ENCODE measurements at regions not wholly inside any gene's neighbourhood (a gene's known extent, or its start where the extent isn't known, plus 50 kb on each side); places are given as distances from the start of the nearest gene placed in this dataset.

- DNase-seq (no peak), ATAC-seq (replicated peaks) (no peak)
- Mint-ChIP-seq H3K4me3 (no peak overlapping the region), H3K27ac (no peak overlapping the region), H3K27me3 (no peaks in the 10 kb centered on the region), H3K4me1 (no peaks in the 10 kb centered on the region), H3K9me3 (no peaks in the 10 kb centered on the region), H3K36me3 (no peaks in the 10 kb centered on the region)
Measured at GRCh38 chr15:98216166-98216565, 255.7 kb downstream of the ARRDC4 start.

GRCh38 chr15:98217356-98217755 lies 256.9 kb downstream of the ARRDC4 start:
- no peaks in the 10 kb centered on the region for H3K4me1 Mint-ChIP-seq
- H3K4me3 Mint-ChIP-seq = no peak overlapping the region
- no peak overlapping the region for H3K27ac Mint-ChIP-seq
- no peaks in the 10 kb centered on the region for H3K27me3 Mint-ChIP-seq
- no peaks in the 10 kb centered on the region for H3K36me3 Mint-ChIP-seq
- H3K9me3 Mint-ChIP-seq = no peaks in the 10 kb centered on the region
- DNase-seq = no peak
- no peak for ATAC-seq (replicated peaks)

DNA sequence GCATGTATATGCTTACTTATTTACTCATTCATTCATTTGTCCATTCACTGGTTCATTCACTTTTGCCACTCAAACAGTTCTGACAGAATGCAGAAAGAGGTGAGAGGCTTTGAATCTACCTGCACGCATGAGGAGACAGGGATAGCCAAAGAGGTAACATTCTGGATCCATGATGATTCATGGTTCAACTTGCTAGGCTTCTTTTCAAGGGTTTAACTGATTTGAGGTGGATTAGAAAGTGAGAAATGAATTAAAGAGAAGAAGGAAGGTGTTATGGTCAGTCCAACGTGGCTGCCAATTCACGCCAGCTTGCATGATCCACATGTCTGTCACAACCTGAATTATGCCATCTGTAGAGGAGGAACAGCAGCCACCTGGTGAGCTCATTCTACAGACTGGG lies 260.6 kb downstream of the ARRDC4 start:
- H3K36me3 Mint-ChIP-seq = no peaks in the 10 kb centered on the region
- no peak for DNase-seq
- no peak overlapping the region for H3K4me3 Mint-ChIP-seq
- no peaks in the 10 kb centered on the region for H3K27me3 Mint-ChIP-seq
- H3K4me1 Mint-ChIP-seq = no peaks in the 10 kb centered on the region
- no peak for ATAC-seq (replicated peaks)
- no peak overlapping the region for H3K27ac Mint-ChIP-seq
- no peaks in the 10 kb centered on the region for H3K9me3 Mint-ChIP-seq

DNA sequence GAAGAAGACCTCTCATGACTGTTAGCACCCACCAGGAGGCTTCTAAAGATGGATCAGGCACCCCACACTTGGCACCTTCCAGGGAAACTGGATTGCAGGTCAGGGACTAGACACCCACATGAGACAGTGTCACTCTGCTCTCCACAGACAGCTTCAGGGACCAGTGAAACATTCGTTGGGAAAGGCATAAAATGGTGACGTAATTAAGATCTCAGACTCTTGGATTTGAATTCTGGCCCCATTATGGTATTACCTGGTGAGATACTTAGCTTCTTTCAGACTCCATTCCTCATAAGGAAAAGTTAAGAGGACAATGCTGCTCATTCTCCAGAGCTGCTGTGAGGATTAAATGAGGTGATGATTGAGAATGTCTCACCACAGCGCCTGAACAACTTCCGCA lies 261.1 kb downstream of the ARRDC4 start:
- Mint-ChIP-seq H3K4me3 (no peak overlapping the region), H3K36me3 (no peaks in the 10 kb centered on the region), H3K9me3 (no peaks in the 10 kb centered on the region), H3K4me1 (no peaks in the 10 kb centered on the region), H3K27me3 (no peaks in the 10 kb centered on the region), H3K27ac (no peak overlapping the region)
- DNase-seq = no peak
- ATAC-seq (replicated peaks) = no peak

DNA sequence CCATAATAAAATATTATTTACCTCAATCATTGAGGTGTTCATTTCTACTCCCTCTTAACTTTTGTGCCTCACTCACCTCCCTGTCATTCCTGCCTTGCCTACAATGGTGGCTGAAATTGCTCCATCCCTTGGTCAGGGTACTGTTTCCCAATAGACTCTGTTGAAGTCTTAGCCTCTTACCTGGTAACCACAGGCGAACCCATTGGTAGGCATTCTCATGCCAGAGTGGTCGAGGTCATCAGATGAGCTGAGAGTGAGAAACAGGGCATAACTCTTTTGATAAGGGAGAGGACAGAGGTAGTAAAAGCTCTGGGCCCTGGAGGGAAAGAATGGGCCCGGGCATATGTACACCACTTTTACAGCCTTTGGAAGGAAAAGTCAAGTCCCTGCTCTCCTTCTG lies 265.6 kb downstream of the ARRDC4 start:
- no peak overlapping the region for H3K27ac Mint-ChIP-seq
- DNase-seq = no peak
- no peaks in the 10 kb centered on the region for H3K9me3 Mint-ChIP-seq
- H3K27me3 Mint-ChIP-seq = no peaks in the 10 kb centered on the region
- no peak for ATAC-seq (replicated peaks)
- no peaks in the 10 kb centered on the region for H3K4me1 Mint-ChIP-seq
- no peak overlapping the region for H3K4me3 Mint-ChIP-seq
- H3K36me3 Mint-ChIP-seq = no peaks in the 10 kb centered on the region

DNA sequence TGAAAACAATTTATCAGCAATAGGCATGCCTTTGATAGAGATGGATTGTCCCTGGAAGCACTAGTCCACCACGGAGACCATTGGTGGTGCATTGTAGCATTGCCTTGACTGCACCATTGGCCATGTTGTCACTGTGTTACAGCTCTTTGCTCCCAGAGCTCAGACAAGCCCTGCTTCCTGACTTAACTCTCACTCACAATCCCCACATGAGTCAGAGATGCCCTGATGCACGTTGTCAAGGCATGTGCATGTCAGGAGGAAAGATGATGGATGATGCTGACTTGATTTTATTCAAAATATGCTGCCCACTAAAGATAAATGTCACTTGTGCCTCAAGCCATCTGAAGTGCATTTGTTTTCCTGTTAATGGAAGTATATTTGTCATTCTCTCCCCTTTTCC lies 266.1 kb downstream of the ARRDC4 start:
- no peaks in the 10 kb centered on the region for H3K9me3 Mint-ChIP-seq
- H3K36me3 Mint-ChIP-seq = no peaks in the 10 kb centered on the region
- DNase-seq = no peak
- no peaks in the 10 kb centered on the region for H3K4me1 Mint-ChIP-seq
- H3K4me3 Mint-ChIP-seq = no peak overlapping the region
- H3K27ac Mint-ChIP-seq = no peak overlapping the region
- ATAC-seq (replicated peaks) = no peak
- H3K27me3 Mint-ChIP-seq = no peaks in the 10 kb centered on the region

DNA sequence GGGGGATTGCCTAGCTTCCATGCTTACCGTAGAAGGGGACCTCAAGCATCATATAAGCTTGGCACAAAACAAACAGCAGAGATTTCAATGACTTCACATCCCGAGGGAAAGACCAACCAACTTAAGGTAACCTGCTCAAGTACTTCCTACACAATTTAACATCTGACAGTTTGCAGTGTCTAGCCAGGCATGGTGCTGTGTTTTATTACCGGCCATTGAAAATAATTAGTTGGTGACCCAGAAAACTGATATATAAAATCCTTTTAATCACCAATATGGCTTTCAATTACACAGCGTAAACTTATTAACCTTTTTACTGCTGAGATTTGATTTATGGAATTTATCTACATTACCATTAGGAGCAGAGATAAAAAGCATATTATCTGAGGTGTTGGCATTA lies 268.3 kb downstream of the ARRDC4 start:
- no peaks in the 10 kb centered on the region for H3K4me1 Mint-ChIP-seq
- DNase-seq = no peak
- H3K27me3 Mint-ChIP-seq = no peaks in the 10 kb centered on the region
- no peaks in the 10 kb centered on the region for H3K36me3 Mint-ChIP-seq
- H3K27ac Mint-ChIP-seq = no peak overlapping the region
- H3K9me3 Mint-ChIP-seq = no peaks in the 10 kb centered on the region
- no peak overlapping the region for H3K4me3 Mint-ChIP-seq
- no peak for ATAC-seq (replicated peaks)

DNA sequence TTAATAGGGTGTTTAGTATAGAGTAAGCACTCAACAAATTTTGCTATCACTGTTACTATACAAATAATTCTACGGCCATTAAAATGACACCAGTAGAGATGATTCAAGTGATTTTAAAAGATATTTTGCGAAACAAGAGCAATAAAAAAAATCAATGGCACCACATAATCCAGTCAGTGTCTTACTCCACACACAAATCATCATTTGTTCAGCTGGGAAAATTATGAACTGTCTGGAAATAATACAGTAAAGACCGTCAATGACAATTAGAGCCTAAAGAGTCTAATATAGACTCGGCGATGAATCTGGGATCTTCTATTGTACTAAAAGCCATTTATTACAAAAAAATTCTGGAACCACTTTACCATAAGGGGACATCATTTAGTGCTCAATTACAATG lies 270.5 kb downstream of the ARRDC4 start:
- DNase-seq (no peak), ATAC-seq (replicated peaks) (no peak)
- Mint-ChIP-seq H3K27me3 (no peaks in the 10 kb centered on the region), H3K4me1 (no peaks in the 10 kb centered on the region), H3K4me3 (no peak overlapping the region), H3K9me3 (no peaks in the 10 kb centered on the region), H3K36me3 (no peaks in the 10 kb centered on the region), H3K27ac (no peak overlapping the region)

GRCh38 chr15:98231696-98232440 lies 271.4 kb downstream of the ARRDC4 start:
- Mint-ChIP-seq H3K4me1 (no peaks in the 10 kb centered on the region), H3K9me3 (no peaks in the 10 kb centered on the region)

GRCh38 chr15:98232761-98233160 lies 272.3 kb downstream of the ARRDC4 start:
- no peak for DNase-seq
- Mint-ChIP-seq H3K4me1 (no peaks in the 10 kb centered on the region), H3K27ac (no peak overlapping the region), H3K4me3 (no peak overlapping the region), H3K9me3 (no peaks in the 10 kb centered on the region), H3K27me3 (no peaks in the 10 kb centered on the region), H3K36me3 (no peaks in the 10 kb centered on the region)
- no peak for ATAC-seq (replicated peaks)

More at GRCh38 chr15:98231696-98232440, 271.4 kb downstream of the ARRDC4 start:
- no peak overlapping the region for H3K4me3 Mint-ChIP-seq
- ATAC-seq (replicated peaks) (no peak), DNase-seq (no peak)
- H3K27me3 Mint-ChIP-seq = no peaks in the 10 kb centered on the region
- no peak overlapping the region for H3K27ac Mint-ChIP-seq
- no peaks in the 10 kb centered on the region for H3K36me3 Mint-ChIP-seq

DNA sequence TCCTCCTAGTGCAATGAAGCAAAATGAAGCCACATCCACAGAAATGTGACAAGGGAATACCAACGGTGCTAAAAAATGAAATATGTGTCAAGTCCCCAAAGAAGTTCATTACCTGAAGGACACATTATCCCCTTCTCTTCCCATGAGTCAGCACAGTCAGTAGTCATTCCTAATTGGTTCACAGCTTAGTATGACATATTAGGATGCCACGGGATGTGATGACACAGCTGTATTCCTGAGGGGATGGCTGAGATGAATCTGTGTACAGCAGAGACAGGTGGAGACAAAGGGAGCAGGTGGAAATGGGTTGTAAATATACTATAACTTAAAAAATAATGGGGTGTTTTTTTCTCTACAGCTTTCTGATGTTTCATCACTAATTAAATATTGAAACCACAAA lies 273.4 kb downstream of the ARRDC4 start:
- DNase-seq (no peak), ATAC-seq (replicated peaks) (no peak)
- H3K9me3 Mint-ChIP-seq = peaks cover 0 to 1% of the 10 kb centered on the region in 2 donors
- H3K4me1 Mint-ChIP-seq = no peaks in the 10 kb centered on the region
- no peak overlapping the region for H3K27ac Mint-ChIP-seq
- no peak overlapping the region for H3K4me3 Mint-ChIP-seq
- H3K27me3 Mint-ChIP-seq = peaks cover 0 to 8% of the 10 kb centered on the region in 2 donors
- H3K36me3 Mint-ChIP-seq = no peaks in the 10 kb centered on the region

DNA sequence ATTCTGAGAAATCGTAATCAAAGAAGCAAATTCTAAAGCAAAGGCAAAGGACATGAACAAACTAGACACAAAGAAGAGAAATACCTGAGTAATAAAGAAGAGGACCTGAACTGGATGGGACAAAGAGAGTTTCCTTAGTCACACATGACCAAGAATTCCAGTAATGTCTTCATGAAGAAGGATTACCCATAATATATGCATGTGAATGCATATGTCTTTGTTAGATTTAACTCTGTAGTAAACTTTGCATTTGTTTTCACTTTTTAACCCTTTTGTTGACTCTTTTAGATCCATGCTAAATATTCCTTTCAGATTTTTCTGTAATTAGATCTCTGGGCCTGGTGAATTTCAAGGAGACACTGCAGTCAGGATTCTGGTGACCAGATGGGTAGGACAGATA lies 279.8 kb downstream of the ARRDC4 start:
- DNase-seq = no peak
- no peak for ATAC-seq (replicated peaks)
- H3K4me1 Mint-ChIP-seq = no peaks in the 10 kb centered on the region
- H3K27me3 Mint-ChIP-seq = peaks cover 0 to 8% of the 10 kb centered on the region in 2 donors
- no peak overlapping the region for H3K27ac Mint-ChIP-seq
- H3K9me3 Mint-ChIP-seq = peaks cover 3 to 8% of the 10 kb centered on the region in 2 donors
- no peaks in the 10 kb centered on the region for H3K36me3 Mint-ChIP-seq
- H3K4me3 Mint-ChIP-seq = no peak overlapping the region

DNA sequence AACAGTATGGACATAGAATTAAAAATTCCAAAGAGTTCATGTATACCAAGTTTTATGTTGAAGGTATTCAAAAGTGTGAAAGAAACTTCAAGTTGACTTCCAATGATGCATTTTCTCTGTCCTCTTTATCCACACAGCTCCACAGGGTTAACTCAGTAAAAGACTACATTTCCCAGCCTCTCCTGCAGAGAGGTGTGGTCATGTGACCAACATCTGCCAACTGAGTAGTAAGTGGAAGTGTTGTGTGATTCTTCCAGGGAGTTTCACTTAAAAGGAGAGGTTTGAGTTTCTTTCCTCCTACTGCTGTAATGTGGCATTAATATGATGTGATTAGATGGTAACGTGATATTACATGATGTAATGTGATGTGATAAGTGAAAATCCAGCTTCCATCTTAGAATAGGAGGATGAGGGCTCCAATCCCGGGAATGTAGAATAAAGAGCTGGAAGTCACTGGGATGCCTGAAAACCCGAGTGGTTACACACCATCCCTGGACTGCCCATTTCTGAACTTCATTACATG lies 280.6 kb downstream of the ARRDC4 start:
- Mint-ChIP-seq H3K9me3 (peaks cover 3 to 8% of the 10 kb centered on the region in 2 donors), H3K36me3 (no peaks in the 10 kb centered on the region), H3K27ac (no peak overlapping the region), H3K4me1 (no peaks in the 10 kb centered on the region), H3K4me3 (no peak overlapping the region), H3K27me3 (peaks cover 0 to 8% of the 10 kb centered on the region in 2 donors)
- ATAC-seq (replicated peaks) (no peak), DNase-seq (no peak)

- Mint-ChIP-seq H3K4me3 (no peak overlapping the region), H3K4me1 (no peaks in the 10 kb centered on the region), H3K27me3 (no peaks in the 10 kb centered on the region), H3K36me3 (no peaks in the 10 kb centered on the region), H3K9me3 (peaks cover 7 to 11% of the 10 kb centered on the region in 2 donors), H3K27ac (no peak overlapping the region)
- no peak for ATAC-seq (replicated peaks)
- DNase-seq = no peak
Measured at GRCh38 chr15:98257290-98257689, 296.8 kb downstream of the ARRDC4 start.

- Mint-ChIP-seq H3K27ac (no peak overlapping the region), H3K27me3 (no peaks in the 10 kb centered on the region), H3K4me3 (no peak overlapping the region), H3K9me3 (peaks cover 12% of the 10 kb centered on the region in 2 donors), H3K36me3 (no peaks in the 10 kb centered on the region), H3K4me1 (no peaks in the 10 kb centered on the region)
- ATAC-seq (replicated peaks) (no peak), DNase-seq (no peak)
Measured at GRCh38 chr15:98263787-98264186, 303.3 kb downstream of the ARRDC4 start.

Measured in stimulated activated naive B cell treated with anti-CD40 and anti-IgM and Interleukin-4, amounts not matched to agents 10 μg/mL and 1 μg/mL and 100 μg/mL, for 72 hours (primary cell).